CD4-positive, alpha-beta T cell treated with Interleukin-17A for 1 hour (primary cell): ENCODE measurements at regions not wholly inside any gene's neighbourhood (a gene's known extent, or its start where the extent isn't known, plus 50 kb on each side); places are given as distances from the start of the nearest gene placed in this dataset.

Experiments used
- DNase-seq: peaks from one replicate; pipeline ENCODE4 v3.0.0-alpha.2; 2020

GRCh38 chr3:24765399-24765798 is 270.7 kb upstream of the THRB start:
- no peak for DNase-seq

- no peak for DNase-seq
These were observed 275.3 kb upstream of the THRB start for GRCh38 chr3:24769918-24770317.

- no peak for DNase-seq
These were observed 279.1 kb upstream of the THRB start for GRCh38 chr3:24773798-24774197.

GRCh38 chr3:24780991-24781390 is 286.3 kb upstream of the THRB start:
- no peak for DNase-seq

GRCh38 chr3:24781454-24781853 is 286.8 kb upstream of the THRB start:
- no peak for DNase-seq

- no peak for DNase-seq
These were observed 299.2 kb upstream of the THRB start for GRCh38 chr3:24793896-24794295.

- DNase-seq, result no peak
These were observed 308.0 kb upstream of the THRB start for GRCh38 chr3:24802614-24803013.

GRCh38 chr3:24804095-24804494 is 309.4 kb upstream of the THRB start:
- DNase-seq, result no peak

- no peak for DNase-seq
These were observed 316.2 kb upstream of the THRB start for GRCh38 chr3:24810881-24811280.

- DNase-seq, result no peak
These were observed 317.5 kb upstream of the THRB start for GRCh38 chr3:24812116-24812515.

GRCh38 chr3:24818055-24818454 is 323.4 kb upstream of the THRB start:
- no peak for DNase-seq

- no peak for DNase-seq
These were observed 333.4 kb upstream of the THRB start for GRCh38 chr3:24828011-24828410.

- DNase-seq, result no peak
These were observed 333.9 kb upstream of the THRB start for GRCh38 chr3:24828551-24828950.

GRCh38 chr3:24829011-24829581 is 334.4 kb upstream of the THRB start:
- no peak for DNase-seq

GRCh38 chr3:24829629-24830229 is 335.1 kb upstream of the THRB start:
- DNase-seq, result no peak

- DNase-seq, result no peak
These were observed 335.8 kb upstream of the THRB start for GRCh38 chr3:24830230-24831152.

GRCh38 chr3:24831221-24831620 is 336.6 kb upstream of the THRB start:
- no peak for DNase-seq

- no peak for DNase-seq
These were observed 338.2 kb upstream of the THRB start for GRCh38 chr3:24832891-24833290.

- no peak for DNase-seq
These were observed 339.8 kb upstream of the THRB start for GRCh38 chr3:24834442-24834841.

GRCh38 chr3:24835510-24835909 is 340.9 kb upstream of the THRB start:
- no peak for DNase-seq

GRCh38 chr3:24837601-24838000 is 343.0 kb upstream of the THRB start:
- no peak for DNase-seq

GRCh38 chr3:24838533-24838932 is 343.9 kb upstream of the THRB start:
- DNase-seq, result no peak

- no peak for DNase-seq
These were observed 349.3 kb upstream of the THRB start for GRCh38 chr3:24843955-24844354.

GRCh38 chr3:24845524-24846155 is 351.0 kb upstream of the THRB start:
- DNase-seq, result no peak
